Stimulated activated CD4-positive, alpha-beta T cell treated with anti-CD3 and anti-CD28 coated beads, Interleukin-15, amount 100 ng/mL, for 1 hour (primary cell): ENCODE measurements at regions not wholly inside any gene's neighbourhood (a gene's known extent, or its start where the extent isn't known, plus 50 kb on each side); places are given as distances from the start of the nearest gene placed in this dataset.

Source experiments
- DNase-seq, 2 donors: peaks; one replicate each; pipeline ENCODE4 v3.0.0-alpha.2; 2020; ENCODE audit warnings: low read depth in 1 of 2, low spot score in 1 of 2

DNA sequence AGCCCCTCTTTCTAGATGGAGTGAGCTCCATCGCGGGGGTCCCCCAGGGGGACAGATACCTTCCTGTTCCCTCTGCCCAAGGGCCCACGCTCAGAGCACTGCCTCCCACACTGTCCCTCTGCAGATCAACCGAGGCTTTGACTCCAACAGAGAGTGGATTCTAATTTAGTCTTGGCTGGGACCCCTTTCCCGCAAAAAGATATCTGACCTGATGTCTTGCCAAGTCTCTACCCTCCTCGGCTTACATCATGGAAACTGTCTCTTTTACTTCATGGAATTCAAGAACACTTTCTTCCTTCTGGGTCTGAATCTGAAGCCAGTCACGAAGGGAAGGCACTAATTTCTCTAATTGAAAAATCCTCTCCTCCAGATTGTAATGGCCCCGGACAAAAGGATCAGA is 278.0 kb downstream of the BMP7 start:
- DNase-seq = no peak

- no peak for DNase-seq
These were observed 276.9 kb downstream of the BMP7 start for GRCh38 chr20:56989516-56989915.

GRCh38 chr20:56993020-56993559 is 273.4 kb downstream of the BMP7 start:
- DNase-seq = no peak

- DNase-seq = no peak
These were observed 272.4 kb downstream of the BMP7 start for GRCh38 chr20:56994006-56994405.

DNA sequence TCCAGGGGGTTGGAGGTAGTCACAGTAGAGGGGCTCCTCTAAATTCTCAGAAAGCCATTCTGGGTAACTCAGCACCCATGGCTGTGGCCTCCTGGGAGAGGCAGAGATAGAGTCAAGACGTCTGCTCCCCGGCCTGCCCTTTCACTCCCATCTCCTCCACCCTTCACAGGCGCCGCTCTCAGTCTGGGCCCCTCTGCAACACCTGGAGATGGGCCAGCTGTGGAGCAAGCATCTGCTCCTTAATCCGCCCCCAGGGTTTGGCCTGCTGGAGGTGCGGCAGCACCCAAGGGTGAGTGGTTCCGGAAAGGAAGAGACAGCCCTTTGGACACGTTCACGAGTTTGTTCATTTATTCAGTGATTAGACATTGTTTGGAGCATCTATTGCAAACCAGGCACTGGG is 271.3 kb downstream of the BMP7 start:
- DNase-seq = no peak

GRCh38 chr20:56995635-56996075 is 270.8 kb downstream of the BMP7 start:
- DNase-seq = no peak

- no peak for DNase-seq
These were observed 269.9 kb downstream of the BMP7 start for GRCh38 chr20:56996533-56996932.

GRCh38 chr20:56998438-56998837 is 268.0 kb downstream of the BMP7 start:
- DNase-seq = no peak

DNA sequence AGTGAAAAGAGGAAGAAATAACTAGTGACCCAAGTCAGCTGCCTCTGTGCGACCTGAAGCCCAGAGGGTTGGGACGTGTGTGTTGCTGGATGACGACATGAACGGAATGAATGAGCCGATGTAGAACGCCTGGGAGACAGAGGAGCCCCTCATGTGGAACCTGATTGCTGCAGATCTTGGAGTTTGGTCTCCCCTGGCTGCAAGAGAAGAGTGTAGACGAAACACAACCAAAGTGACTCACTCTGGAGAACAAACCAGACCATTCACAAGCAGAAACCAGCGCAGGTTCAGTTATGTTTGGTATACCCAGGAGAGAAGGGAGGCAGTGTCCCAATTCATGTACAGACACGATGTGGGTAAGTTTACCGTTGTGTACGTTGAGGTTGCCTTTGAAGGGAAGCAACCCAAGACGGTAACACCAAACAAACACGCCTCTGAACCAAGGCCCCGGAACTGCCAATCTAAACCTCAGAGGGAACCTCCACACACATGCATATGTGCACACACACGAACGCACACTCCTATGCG is 265.9 kb downstream of the BMP7 start:
- DNase-seq = no peak

GRCh38 chr20:57001126-57001767 is 265.2 kb downstream of the BMP7 start:
- DNase-seq = no peak

DNA sequence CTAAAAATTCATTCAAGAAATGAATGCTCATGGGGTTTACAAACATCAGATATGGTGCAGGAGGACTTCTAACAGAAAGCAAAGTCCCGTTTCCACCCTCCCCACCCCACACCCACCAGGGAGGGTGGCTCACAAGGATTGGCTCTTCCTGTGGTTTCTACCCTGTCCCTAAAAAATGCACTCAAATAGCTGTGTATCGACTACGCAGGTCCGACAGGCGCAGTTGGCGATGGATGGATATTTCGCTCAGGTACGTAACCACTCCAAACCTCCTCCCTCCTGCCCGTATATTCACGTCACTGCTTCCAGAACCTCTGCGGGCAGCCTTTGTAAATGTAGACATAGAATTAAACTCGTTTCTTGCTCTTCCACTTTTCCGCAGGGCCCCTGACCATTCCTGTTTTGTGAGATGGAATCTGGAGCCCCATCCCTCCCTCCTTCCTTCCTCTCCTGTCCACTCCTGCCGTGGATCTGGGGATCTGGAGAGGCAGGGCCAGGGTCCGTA is 264.3 kb downstream of the BMP7 start:
- no peak for DNase-seq

- DNase-seq = no peak
These were observed 263.4 kb downstream of the BMP7 start for GRCh38 chr20:57003012-57003411.

DNA sequence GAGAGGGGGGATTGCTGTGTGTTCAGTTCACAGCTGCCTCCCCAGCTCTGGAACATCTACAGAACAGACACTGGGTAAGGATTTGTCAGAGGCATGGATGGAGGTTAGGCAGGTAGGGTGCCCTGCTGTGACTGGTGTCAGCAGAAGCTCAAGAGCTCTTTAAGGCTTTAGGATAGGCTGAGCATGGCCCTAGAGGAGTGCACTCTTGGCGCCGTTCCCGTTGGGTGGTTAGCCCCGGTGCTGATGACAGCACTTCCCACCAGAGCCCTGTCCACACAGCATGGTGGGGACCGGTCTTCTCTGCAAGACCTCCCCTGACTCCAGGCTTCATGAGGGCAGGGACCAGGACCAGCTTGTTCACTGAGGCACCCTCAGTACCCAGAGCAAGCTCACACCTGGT is 262.0 kb downstream of the BMP7 start:
- DNase-seq = no peak

- no peak for DNase-seq
These were observed 261.2 kb downstream of the BMP7 start for GRCh38 chr20:57004951-57005933.

DNA sequence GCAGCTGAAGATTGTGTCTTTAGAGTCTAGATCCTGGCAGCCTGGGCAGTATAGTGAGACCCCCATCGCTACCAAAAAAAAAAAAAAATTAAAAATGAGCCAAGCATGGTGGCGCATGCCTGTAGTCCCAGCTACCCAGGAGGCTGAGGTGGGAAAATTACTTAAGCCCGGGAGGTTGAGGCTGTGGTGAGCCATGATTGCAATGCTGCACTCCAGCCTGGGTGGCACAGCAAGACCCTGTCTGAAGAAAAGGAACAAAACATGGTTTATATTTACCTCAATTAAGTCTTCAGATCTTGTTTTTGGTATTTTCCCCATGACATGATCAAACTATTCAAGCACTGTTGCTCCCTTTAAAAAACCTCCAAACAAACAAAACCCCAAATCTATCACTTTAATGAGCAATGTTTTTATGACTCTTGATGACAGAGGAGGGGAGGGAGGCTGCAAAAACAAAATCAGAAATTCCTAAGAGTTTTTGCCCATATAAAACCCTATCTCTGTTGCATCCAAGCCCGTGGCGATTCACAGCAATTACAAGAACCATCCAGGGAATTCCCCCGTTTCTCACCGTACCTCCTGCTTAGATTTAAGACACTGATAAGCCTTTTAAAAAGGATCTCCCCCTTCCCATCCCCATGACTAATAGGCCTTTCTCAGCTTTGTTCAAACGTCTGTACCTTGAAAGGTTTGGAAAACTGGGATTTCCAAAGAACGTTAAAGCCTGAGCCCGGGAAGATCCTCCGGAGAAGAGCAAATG is 259.9 kb downstream of the BMP7 start:
- no peak for DNase-seq

GRCh38 chr20:57007171-57007540 is 259.3 kb downstream of the BMP7 start:
- DNase-seq = no peak

DNA sequence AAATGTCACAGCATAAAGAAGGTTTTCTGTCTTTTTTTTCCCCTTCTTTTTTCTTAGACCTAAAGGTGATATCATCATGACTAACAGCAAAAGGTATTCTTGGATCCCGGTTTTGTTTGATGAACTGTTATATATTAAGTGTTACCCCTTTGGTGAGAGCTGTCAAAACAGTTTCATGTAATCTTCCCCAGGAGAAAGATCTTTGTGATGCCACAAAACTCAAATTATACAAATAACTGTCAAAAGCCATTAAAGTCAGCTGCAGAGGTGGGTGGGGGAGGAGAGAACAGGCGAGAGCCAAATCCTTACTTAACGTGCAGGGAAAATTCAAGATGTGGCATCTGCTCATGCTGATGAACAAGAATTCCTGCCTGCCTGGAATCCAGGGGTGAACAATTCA is 258.2 kb downstream of the BMP7 start:
- no peak for DNase-seq

DNA sequence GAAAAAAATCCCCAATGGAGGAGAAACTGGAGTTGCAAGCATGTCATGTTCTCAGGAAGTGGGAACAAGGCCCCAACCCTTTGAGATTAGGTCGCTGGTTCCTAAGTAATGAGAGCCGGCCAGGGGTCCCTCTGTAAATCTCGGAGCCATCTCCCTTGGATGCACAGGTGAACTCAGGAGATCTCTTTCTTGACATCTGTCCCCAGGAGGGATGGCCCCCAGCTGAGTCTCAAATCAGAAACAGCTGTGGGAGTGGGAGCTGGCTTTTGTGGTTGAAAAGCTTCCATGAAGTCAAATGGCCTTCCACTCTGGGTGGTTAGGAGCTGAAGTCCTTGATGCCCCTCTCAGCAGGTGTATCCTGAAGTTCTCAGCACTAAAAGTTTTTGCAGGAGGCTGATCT is 257.1 kb downstream of the BMP7 start:
- no peak for DNase-seq

GRCh38 chr20:57009775-57010174 is 256.7 kb downstream of the BMP7 start:
- DNase-seq = no peak

DNA sequence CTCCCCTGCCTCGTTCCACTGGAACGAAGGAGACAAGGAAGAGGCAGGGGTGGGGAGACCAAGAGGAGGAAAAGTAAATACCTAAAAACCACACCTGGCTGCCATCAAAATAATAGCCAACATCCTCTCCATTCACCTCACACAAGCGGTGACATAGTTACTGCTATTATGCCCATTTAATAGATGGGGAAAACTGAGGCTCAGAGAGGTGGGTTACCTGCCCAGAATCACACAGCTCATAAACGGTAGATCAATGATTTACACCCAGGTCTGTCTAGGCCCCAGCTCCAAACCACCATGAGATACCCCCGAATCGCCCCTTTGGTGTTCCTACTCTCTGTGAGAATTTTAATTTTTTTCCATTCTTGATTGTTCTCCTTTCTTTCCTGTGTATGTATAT is 253.8 kb downstream of the BMP7 start:
- no peak for DNase-seq

GRCh38 chr20:57013217-57013616 is 253.2 kb downstream of the BMP7 start:
- DNase-seq = no peak
